ENCODE measurements at regions not wholly inside any gene's neighbourhood (a gene's known extent, or its start where the extent isn't known, plus 50 kb on each side); places are given as distances from the start of the nearest gene placed in this dataset.

GRCh38 chr11:70859180-70859579 is 393.2 kb downstream of the SHANK2 start:
- peaks cover 2% of the 10 kb centered on the region for H3K9me3 Mint-ChIP-seq (ENCODE audit: unreplicated experiment)
- DNase-seq (ENCODE audit: low read depth), result no peak
- Histone ChIP-seq H3K27me3 (ENCODE audit: insufficient read depth, low read length) (no peaks in the 10 kb centered on the region), H3K36me3 (ENCODE audit: insufficient read depth, low read length) (no peaks in the 10 kb centered on the region), H3K4me1 (ENCODE audit: insufficient read depth, low read length) (no peaks in the 10 kb centered on the region), H3K9ac (ENCODE audit: low read length) (no peak overlapping the region), H3K4me2 (ENCODE audit: low read length) (no peak overlapping the region), H3K9me3 (ENCODE audit: insufficient read depth, low read depth, low read length) (peaks cover 9% of the 10 kb centered on the region), H2AFZ (ENCODE audit: low read depth, low read length) (no peak overlapping the region), H4K20me1 (ENCODE audit: insufficient read depth, low read length) (no peaks in the 10 kb centered on the region), H3K4me3 (ENCODE audit: insufficient read depth, low read depth, low read length) (no peak overlapping the region), H3K27ac (ENCODE audit: low read depth, low read length) (no peak overlapping the region), H3K79me2 (ENCODE audit: insufficient read depth, low read length) (no peaks in the 10 kb centered on the region)
- peaks cover 31% of the 10 kb centered on the region for H3K27me3 Mint-ChIP-seq (ENCODE audit: low read depth, unreplicated experiment)
- H3K4me1 Mint-ChIP-seq (ENCODE audit: low read depth, unreplicated experiment), result no peaks in the 10 kb centered on the region
- TF ChIP-seq CTCF (IDR thresholded peaks at IDR 0.05; ENCODE audit: insufficient read depth, low read depth, low read length) (no peak), EZH2 (IDR thresholded peaks at IDR 0.05; ENCODE audit: insufficient read depth, low read length) (no peak)
- no peak overlapping the region for H3K4me3 Mint-ChIP-seq (ENCODE audit: unreplicated experiment)
- peaks cover 2% of the 10 kb centered on the region for H3K36me3 Mint-ChIP-seq (ENCODE audit: low read depth, unreplicated experiment)
- no peak for FAIRE-seq
- H3K27ac Mint-ChIP-seq (ENCODE audit: unreplicated experiment), result no peak overlapping the region

- Mint-ChIP-seq H3K36me3 (ENCODE audit: low read depth, unreplicated experiment) (peaks cover 2% of the 10 kb centered on the region), H3K4me3 (ENCODE audit: unreplicated experiment) (no peak overlapping the region), H3K27ac (ENCODE audit: unreplicated experiment) (no peak overlapping the region), H3K4me1 (ENCODE audit: low read depth, unreplicated experiment) (no peaks in the 10 kb centered on the region), H3K27me3 (ENCODE audit: low read depth, unreplicated experiment) (peaks cover 31% of the 10 kb centered on the region), H3K9me3 (ENCODE audit: unreplicated experiment) (peaks cover 2% of the 10 kb centered on the region)
- no peak for TF ChIP-seq EZH2 (IDR thresholded peaks at IDR 0.05; ENCODE audit: insufficient read depth, low read length)
- no peak for TF ChIP-seq CTCF (IDR thresholded peaks at IDR 0.05; ENCODE audit: insufficient read depth, low read depth, low read length)
- DNase-seq (ENCODE audit: low read depth), result no peak
- no peak overlapping the region for H3K4me3 ChIP-seq (ENCODE audit: insufficient read depth, low read depth, low read length)
- no peaks in the 10 kb centered on the region for H3K79me2 ChIP-seq (ENCODE audit: insufficient read depth, low read length)
- H3K36me3 ChIP-seq (ENCODE audit: insufficient read depth, low read length), result no peaks in the 10 kb centered on the region
- H3K9me3 ChIP-seq (ENCODE audit: insufficient read depth, low read depth, low read length), result peaks cover 9% of the 10 kb centered on the region
- no peak for FAIRE-seq
- no peaks in the 10 kb centered on the region for H3K4me1 ChIP-seq (ENCODE audit: insufficient read depth, low read length)
- H3K27me3 ChIP-seq (ENCODE audit: insufficient read depth, low read length), result no peaks in the 10 kb centered on the region
- H3K27ac ChIP-seq (ENCODE audit: low read depth, low read length), result no peak overlapping the region
- H3K4me2 ChIP-seq (ENCODE audit: low read length), result no peak overlapping the region
- H2AFZ ChIP-seq (ENCODE audit: low read depth, low read length), result no peak overlapping the region
- no peak overlapping the region for H3K9ac ChIP-seq (ENCODE audit: low read length)
- no peaks in the 10 kb centered on the region for H4K20me1 ChIP-seq (ENCODE audit: insufficient read depth, low read length)
Measured at GRCh38 chr11:70860888-70861287, 391.5 kb downstream of the SHANK2 start.

GRCh38 chr11:70861559-70861958 is 390.8 kb downstream of the SHANK2 start:
- peaks cover 2% of the 10 kb centered on the region for H3K9me3 Mint-ChIP-seq (ENCODE audit: unreplicated experiment)
- H3K27ac ChIP-seq (ENCODE audit: low read depth, low read length), result no peak overlapping the region
- FAIRE-seq, result no peak

More at GRCh38 chr11:70861559-70861958, 390.8 kb downstream of the SHANK2 start:
- Mint-ChIP-seq H3K4me1 (ENCODE audit: low read depth, unreplicated experiment) (no peaks in the 10 kb centered on the region), H3K27ac (ENCODE audit: unreplicated experiment) (no peak overlapping the region), H3K27me3 (ENCODE audit: low read depth, unreplicated experiment) (peaks cover 35% of the 10 kb centered on the region), H3K36me3 (ENCODE audit: low read depth, unreplicated experiment) (peaks cover 2% of the 10 kb centered on the region), H3K4me3 (ENCODE audit: unreplicated experiment) (no peak overlapping the region)
- Histone ChIP-seq H3K79me2 (ENCODE audit: insufficient read depth, low read length) (no peaks in the 10 kb centered on the region), H4K20me1 (ENCODE audit: insufficient read depth, low read length) (no peaks in the 10 kb centered on the region), H3K4me3 (ENCODE audit: insufficient read depth, low read depth, low read length) (no peak overlapping the region), H2AFZ (ENCODE audit: low read depth, low read length) (no peak overlapping the region), H3K9ac (ENCODE audit: low read length) (no peak overlapping the region), H3K4me2 (ENCODE audit: low read length) (no peak overlapping the region), H3K4me1 (ENCODE audit: insufficient read depth, low read length) (no peaks in the 10 kb centered on the region), H3K27me3 (ENCODE audit: insufficient read depth, low read length) (no peaks in the 10 kb centered on the region), H3K9me3 (ENCODE audit: insufficient read depth, low read depth, low read length) (peaks cover 9% of the 10 kb centered on the region), H3K36me3 (ENCODE audit: insufficient read depth, low read length) (no peaks in the 10 kb centered on the region)
- TF ChIP-seq EZH2 (IDR thresholded peaks at IDR 0.05; ENCODE audit: insufficient read depth, low read length) (no peak), CTCF (IDR thresholded peaks at IDR 0.05; ENCODE audit: insufficient read depth, low read depth, low read length) (no peak)
- DNase-seq (ENCODE audit: low read depth), result no peak
